BLaER1 treated with 17β-estradiol and CSF1 and Interleukin-3, amounts not matched to agents 10 nM and 100 nM (cell line): ENCODE measurements at regions not wholly inside any gene's neighbourhood (a gene's known extent, or its start where the extent isn't known, plus 50 kb on each side); places are given as distances from the start of the nearest gene placed in this dataset.

Source experiments
- H3K27ac ChIP-seq, 11 experiments: shearing (Covaris generic); formaldehyde crosslinking; 2 replicates each; pipeline ENCODE4 v1.8.1; 2022
- H3K27me3 ChIP-seq, 11 experiments: shearing (Covaris generic); formaldehyde crosslinking; 2 replicates each; pipeline ENCODE4 v1.8.1; 2022
- H3K36me3 ChIP-seq, 11 experiments: shearing (Covaris generic); formaldehyde crosslinking; 2 replicates each; pipeline ENCODE4 v1.8.1; 2022
- H3K4me1 ChIP-seq, 10 experiments: shearing (Covaris generic); formaldehyde crosslinking; 2 replicates each; pipeline ENCODE4 v1.8.1; 2022
- H3K4me2 ChIP-seq, 11 experiments: shearing (Covaris generic); formaldehyde crosslinking; 2 replicates each; pipeline ENCODE4 v1.8.1; 2022
- H3K4me3 ChIP-seq, 10 experiments: shearing (Covaris generic); formaldehyde crosslinking; 2 replicates each; pipeline ENCODE4 v1.8.1; 2022
- H3K9ac ChIP-seq, 11 experiments: shearing (Covaris generic); formaldehyde crosslinking; 2 replicates each; pipeline ENCODE4 v1.8.1; 2022
- H3K9me3 ChIP-seq, 11 experiments: shearing (Covaris generic); formaldehyde crosslinking; replicated peaks in 1 of 11; 2 replicates each; pipeline ENCODE4 v1.8.1; 2022
- H4K20me1 ChIP-seq, 11 experiments: shearing (Covaris generic); formaldehyde crosslinking; 2 replicates each; pipeline ENCODE4 v1.8.1; 2022
- Cebpa-rat ChIP-seq, 11 experiments: shearing (Covaris generic); IDR thresholded peaks; 2 replicates each; pipeline ENCODE4 v1.8.1; 2022

- no peaks in the 10 kb centered on the region for H3K27me3 ChIP-seq
- no peak overlapping the region for H3K4me2 ChIP-seq
- H3K9ac ChIP-seq, result no peak overlapping the region
- peaks cover 0 to 8% (median 5%) of the 10 kb centered on the region in 11 experiments; a peak in 8 of 22 replicates for H3K9me3 ChIP-seq
- H3K4me3 ChIP-seq, result no peak overlapping the region
- H3K4me1 ChIP-seq, result 0 out of 20 replicates have a peak, but pooled peaks cover 0 to 4% (median 0%) of the 10 kb centered on the region in 10 experiments
- H4K20me1 ChIP-seq, result no peaks in the 10 kb centered on the region; a peak in 1 of 22 replicates
- H3K36me3 ChIP-seq, result no peaks in the 10 kb centered on the region
- H3K27ac ChIP-seq, result no peak overlapping the region
- TF ChIP-seq Cebpa-rat (IDR thresholded peaks at IDR 0.05), result no peak
Observed at GRCh38 chr15:36062357-36062756, 516.4 kb upstream of the DPH6 start.

GRCh38 chr15:36066757-36067156 is 512.7 kb upstream of the CDIN1 start:
- Histone ChIP-seq H3K36me3 (no peaks in the 10 kb centered on the region), H3K9ac (no peak overlapping the region), H3K27ac (no peak overlapping the region), H3K27me3 (no peaks in the 10 kb centered on the region), H3K4me2 (no peak overlapping the region), H4K20me1 (no peaks in the 10 kb centered on the region; a peak in 1 of 22 replicates), H3K4me3 (no peak overlapping the region), H3K9me3 (peaks cover 0 to 14% (median 5%) of the 10 kb centered on the region in 11 experiments; a peak in 8 of 22 replicates), H3K4me1 (0 out of 20 replicates have a peak, but pooled peaks cover 0 to 4% (median 0%) of the 10 kb centered on the region in 10 experiments)
- TF ChIP-seq Cebpa-rat (IDR thresholded peaks at IDR 0.05), result no peak

GRCh38 chr15:36067483-36068274 is 511.7 kb upstream of the CDIN1 start:
- Histone ChIP-seq H3K36me3 (no peaks in the 10 kb centered on the region), H3K4me1 (0 out of 20 replicates have a peak, but pooled peaks cover 0 to 4% (median 0%) of the 10 kb centered on the region in 10 experiments)
- TF ChIP-seq Cebpa-rat (IDR thresholded peaks at IDR 0.05), result no peak

GRCh38 chr15:36075333-36075732 is 504.1 kb upstream of the CDIN1 start:
- H3K9me3 ChIP-seq, result no peaks in the 10 kb centered on the region; a peak in 1 of 22 replicates
- TF ChIP-seq Cebpa-rat (IDR thresholded peaks at IDR 0.05), result no peak
- H4K20me1 ChIP-seq, result no peaks in the 10 kb centered on the region
- H3K4me2 ChIP-seq, result no peak overlapping the region
- no peaks in the 10 kb centered on the region for H3K27me3 ChIP-seq
- H3K36me3 ChIP-seq, result no peaks in the 10 kb centered on the region
- H3K4me1 ChIP-seq, result no peaks in the 10 kb centered on the region
- no peak overlapping the region for H3K27ac ChIP-seq
- no peak overlapping the region for H3K4me3 ChIP-seq
- H3K9ac ChIP-seq, result no peak overlapping the region

More at GRCh38 chr15:36067483-36068274, 511.7 kb upstream of the CDIN1 start:
- Histone ChIP-seq H3K27ac (no peak overlapping the region), H3K4me2 (no peak overlapping the region), H3K9me3 (peaks cover 0 to 14% (median 5%) of the 10 kb centered on the region in 11 experiments; a peak in 8 of 22 replicates), H4K20me1 (no peaks in the 10 kb centered on the region; a peak in 1 of 22 replicates), H3K4me3 (no peak overlapping the region), H3K27me3 (no peaks in the 10 kb centered on the region), H3K9ac (no peak overlapping the region)

- Histone ChIP-seq H3K27me3 (no peaks in the 10 kb centered on the region), H3K27ac (no peak overlapping the region), H3K9me3 (peaks cover 8 to 32% (median 17%) of the 10 kb centered on the region in 11 experiments; a peak in 17 of 22 replicates), H3K4me2 (no peak overlapping the region), H3K4me1 (no peaks in the 10 kb centered on the region), H3K9ac (no peak overlapping the region), H3K36me3 (no peaks in the 10 kb centered on the region), H4K20me1 (no peaks in the 10 kb centered on the region), H3K4me3 (no peak overlapping the region)
- no peak for TF ChIP-seq Cebpa-rat (IDR thresholded peaks at IDR 0.05)
Observed at GRCh38 chr15:36079021-36079420, 500.4 kb upstream of the CDIN1 start.

GRCh38 chr15:36080759-36081158 is 498.7 kb upstream of the CDIN1 start:
- no peaks in the 10 kb centered on the region for H4K20me1 ChIP-seq
- H3K4me2 ChIP-seq, result no peak overlapping the region
- no peaks in the 10 kb centered on the region for H3K4me1 ChIP-seq
- no peaks in the 10 kb centered on the region for H3K36me3 ChIP-seq
- H3K27ac ChIP-seq, result no peak overlapping the region
- H3K9ac ChIP-seq, result no peak overlapping the region
- H3K27me3 ChIP-seq, result no peaks in the 10 kb centered on the region
- H3K9me3 ChIP-seq, result peaks cover 8 to 32% (median 17%) of the 10 kb centered on the region in 11 experiments; a peak in 17 of 22 replicates
- no peak overlapping the region for H3K4me3 ChIP-seq
- TF ChIP-seq Cebpa-rat (IDR thresholded peaks at IDR 0.05), result no peak

GRCh38 chr15:36090286-36090946 is 489.0 kb upstream of the CDIN1 start:
- Histone ChIP-seq H3K4me3 (no peak overlapping the region), H3K27me3 (no peaks in the 10 kb centered on the region), H4K20me1 (no peaks in the 10 kb centered on the region), H3K9me3 (peaks cover 0 to 4% (median 0%) of the 10 kb centered on the region in 11 experiments; a peak in 2 of 22 replicates), H3K4me1 (no peaks in the 10 kb centered on the region), H3K27ac (no peak overlapping the region), H3K36me3 (no peaks in the 10 kb centered on the region), H3K9ac (no peak overlapping the region), H3K4me2 (no peak overlapping the region)
- no peak for TF ChIP-seq Cebpa-rat (IDR thresholded peaks at IDR 0.05)

GRCh38 chr15:36106640-36107335 is 472.6 kb upstream of the CDIN1 start:
- H3K9ac ChIP-seq, result no peak overlapping the region
- H3K9me3 ChIP-seq, result no peaks in the 10 kb centered on the region
- no peak overlapping the region for H3K27ac ChIP-seq
- H4K20me1 ChIP-seq, result no peaks in the 10 kb centered on the region
- no peak for TF ChIP-seq Cebpa-rat (IDR thresholded peaks at IDR 0.05)
- H3K27me3 ChIP-seq, result no peaks in the 10 kb centered on the region
- no peak overlapping the region for H3K4me3 ChIP-seq
- no peaks in the 10 kb centered on the region for H3K4me1 ChIP-seq
- no peak overlapping the region for H3K4me2 ChIP-seq
- no peaks in the 10 kb centered on the region for H3K36me3 ChIP-seq

- no peak overlapping the region for H3K9ac ChIP-seq
- no peak overlapping the region for H3K4me2 ChIP-seq
- no peaks in the 10 kb centered on the region for H3K9me3 ChIP-seq
- no peaks in the 10 kb centered on the region for H3K36me3 ChIP-seq
- H3K4me3 ChIP-seq, result no peak overlapping the region
- no peak for TF ChIP-seq Cebpa-rat (IDR thresholded peaks at IDR 0.05)
- H3K4me1 ChIP-seq, result no peaks in the 10 kb centered on the region
- no peak overlapping the region for H3K27ac ChIP-seq
- H4K20me1 ChIP-seq, result no peaks in the 10 kb centered on the region
- H3K27me3 ChIP-seq, result no peaks in the 10 kb centered on the region
Observed at GRCh38 chr15:36108541-36108940, 470.9 kb upstream of the CDIN1 start.
